Calu3 (cell line): ENCODE measurements at regions not wholly inside any gene's neighbourhood (a gene's known extent, or its start where the extent isn't known, plus 50 kb on each side); places are given as distances from the start of the nearest gene placed in this dataset.

Experiments
- BruUV-seq: library from RNA; stranded (reverse); fragments of 400-500 nt; replicated peaks from 2 replicates; lab custom pipeline; 2021; lab: Mats Ljungman, UMichigan
- CTCF ChIA-PET: fragments of 300-600 bp; sonication (Branson Sonifier 250); formaldehyde crosslinking; loops from one replicate; lab custom pipeline; 2022; ENCODE audit warnings: antibody characterized with exemption; lab: Charles Lee
- DNase-seq: peaks from one replicate; pipeline ENCODE4 v3.0.0; 2022
- H3K27ac Mint-ChIP-seq: one replicate; pipeline ENCODE4 v1.8.0; 2022; ENCODE audit warnings: mixed read lengths; ENCODE audit not compliant: unreplicated experiment
- H3K27me3 Mint-ChIP-seq: one replicate; pipeline ENCODE4 v1.8.0; 2022; ENCODE audit warnings: mixed read lengths; ENCODE audit not compliant: unreplicated experiment
- H3K36me3 Mint-ChIP-seq: one replicate; pipeline ENCODE4 v1.8.0; 2022; ENCODE audit warnings: mild to moderate bottlenecking, moderate library complexity, mixed read lengths; ENCODE audit not compliant: insufficient read depth, unreplicated experiment
- H3K4me1 Mint-ChIP-seq: one replicate; pipeline ENCODE4 v1.8.0; 2022; ENCODE audit warnings: mild to moderate bottlenecking, low read depth, mixed read lengths; ENCODE audit not compliant: unreplicated experiment
- H3K4me3 Mint-ChIP-seq: one replicate; pipeline ENCODE4 v1.8.0; 2022; ENCODE audit warnings: mild to moderate bottlenecking, low read depth, moderate library complexity, mixed read lengths; ENCODE audit not compliant: unreplicated experiment
- H3K9me3 Mint-ChIP-seq: one replicate; pipeline ENCODE4 v1.8.0; 2022; ENCODE audit warnings: low read depth, mixed read lengths; ENCODE audit not compliant: unreplicated experiment
- CTCF ChIP-seq: fragments of 200-600 bp; IDR thresholded peaks from one replicate; pipeline ENCODE4 v1.8.0; 2022; ENCODE audit warnings: antibody characterized with exemption; ENCODE audit not compliant: unreplicated experiment
- intact Hi-C: fragments of 100-400 bp; cut with micrococcal nuclease; formaldehyde crosslinking; loops from one replicate; pipeline ENCODE4 v1.10.0; 2022; ENCODE audit not compliant: unreplicated experiment

GRCh38 chr20:22672191-22672590, 87.8 kb upstream of the FOXA2 start:
- TF ChIP-seq CTCF: no peak
- H3K9me3 Mint-ChIP-seq: peaks cover 4% of the 10 kb centered on the region
- H3K4me3 Mint-ChIP-seq: no peak overlapping the region
- DNase-seq: no peak
- H3K4me1 Mint-ChIP-seq: no peaks in the 10 kb centered on the region
- no peaks in the 10 kb centered on the region for H3K27me3 Mint-ChIP-seq
- BruUV-seq: no TSS peak
- intact Hi-C loops: no loop called here
- CTCF ChIA-PET: no interaction called here
- no peak overlapping the region for H3K27ac Mint-ChIP-seq
- H3K36me3 Mint-ChIP-seq: no peaks in the 10 kb centered on the region

- no TSS peak for BruUV-seq
- intact Hi-C loops: no loop called here
- H3K27me3 Mint-ChIP-seq: no peaks in the 10 kb centered on the region
- H3K9me3 Mint-ChIP-seq: peaks cover 4% of the 10 kb centered on the region
- no peaks in the 10 kb centered on the region for H3K36me3 Mint-ChIP-seq
- CTCF ChIA-PET: no interaction called here
- no peak overlapping the region for H3K27ac Mint-ChIP-seq
- no peak for DNase-seq
- TF ChIP-seq CTCF: no peak
- no peaks in the 10 kb centered on the region for H3K4me1 Mint-ChIP-seq
- no peak overlapping the region for H3K4me3 Mint-ChIP-seq
Observed at GRCh38 chr20:22673467-22673866, 89.1 kb upstream of the FOXA2 start.

GRCh38 chr20:22675341-22675740, 91.0 kb upstream of the FOXA2 start:
- Mint-ChIP-seq H3K9me3 (no peaks in the 10 kb centered on the region), H3K27ac (no peak overlapping the region), H3K27me3 (no peaks in the 10 kb centered on the region), H3K36me3 (no peaks in the 10 kb centered on the region), H3K4me1 (no peaks in the 10 kb centered on the region), H3K4me3 (no peak overlapping the region)
- intact Hi-C loops: no loop called here
- no peak for TF ChIP-seq CTCF
- no TSS peak for BruUV-seq
- CTCF ChIA-PET: no interaction called here
- DNase-seq: no peak

- Mint-ChIP-seq H3K9me3 (no peaks in the 10 kb centered on the region), H3K36me3 (no peaks in the 10 kb centered on the region), H3K4me3 (no peak overlapping the region), H3K27me3 (no peaks in the 10 kb centered on the region), H3K4me1 (no peaks in the 10 kb centered on the region), H3K27ac (no peak overlapping the region)
- DNase-seq: no peak
- CTCF ChIA-PET: no interaction called here
- BruUV-seq: no TSS peak
- intact Hi-C loops: no loop called here
- TF ChIP-seq CTCF: no peak
Observed at GRCh38 chr20:22678678-22679077, 94.3 kb upstream of the FOXA2 start.
